ENCODE measurements at regions not wholly inside any gene's neighbourhood (a gene's known extent, or its start where the extent isn't known, plus 50 kb on each side); places are given as distances from the start of the nearest gene placed in this dataset.

DNA sequence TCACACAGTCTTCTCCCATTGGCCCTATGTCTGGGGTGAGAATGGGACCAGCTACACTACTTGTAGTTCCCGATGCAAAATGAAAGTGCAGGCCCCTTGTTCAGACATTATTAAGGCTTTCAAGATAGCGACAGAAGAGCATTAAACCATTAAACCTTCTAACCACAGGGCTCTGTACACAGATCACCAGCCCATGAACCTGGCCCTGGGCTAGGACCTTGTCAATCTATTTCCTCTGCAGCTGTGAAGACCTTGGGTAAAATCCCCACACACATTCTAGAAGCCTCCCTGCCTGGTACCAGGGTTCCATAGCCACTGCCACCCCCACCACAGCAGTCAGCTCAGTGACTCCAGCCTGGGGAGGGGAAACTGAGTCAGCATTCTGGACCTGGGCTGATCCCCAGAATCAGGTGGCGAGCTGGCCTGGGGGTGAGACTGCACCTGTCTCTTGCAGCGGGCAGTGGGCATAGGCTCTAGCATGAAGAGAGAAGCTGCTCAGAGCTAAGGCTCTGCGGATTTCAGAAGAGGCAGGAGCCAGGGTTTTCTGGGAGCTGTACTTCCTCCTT lies 119.7 kb upstream of the LHX1 start:
- Histone ChIP-seq H3K4me3 (no peak overlapping the region), H3K4me1 (ENCODE audit: insufficient read depth) (no peaks in the 10 kb centered on the region), H3K27ac (no peak overlapping the region), H3K9me3 (no peaks in the 10 kb centered on the region), H3K36me3 (no peaks in the 10 kb centered on the region), H3K27me3 (no peaks in the 10 kb centered on the region)
- TF ChIP-seq CTCF (IDR thresholded peaks at IDR 0.05) (no peak), EP300 (IDR thresholded peaks at IDR 0.05) (no peak), POLR2A (IDR thresholded peaks at IDR 0.05) (no peak)
- 66 to 79% (median 70%) methylated on average over 5 of the region's 5 CpGs for WGBS, 3 donors
- DNase-seq = no peak
- intact Hi-C loops (cut with DNase I) = loop anchor here in 1 of 4 donors (1.0 kb wide), 1 partner anchor 32 kb away; no protein-coding TSS in a partner anchor

- Histone ChIP-seq H3K4me1 (ENCODE audit: insufficient read depth) (no peaks in the 10 kb centered on the region), H3K27ac (no peak overlapping the region), H3K4me3 (no peak overlapping the region), H3K27me3 (no peaks in the 10 kb centered on the region), H3K9me3 (no peaks in the 10 kb centered on the region), H3K36me3 (no peaks in the 10 kb centered on the region)
- intact Hi-C loops (cut with DNase I) = loop anchor here in 1 of 4 donors (1.0 kb wide), 1 partner anchor 33 kb away; no protein-coding TSS in a partner anchor
- 25 to 29% (median 27%) methylated on average over 9 of the region's 9 CpGs for WGBS, 3 donors
- TF ChIP-seq CTCF (IDR thresholded peaks at IDR 0.05) = no peak
- TF ChIP-seq EP300 (IDR thresholded peaks at IDR 0.05) = no peak
- TF ChIP-seq POLR2A (IDR thresholded peaks at IDR 0.05) = no peak
- DNase-seq = no peak
Observed at GRCh38 chr17:36818134-36818825, 119.0 kb upstream of the LHX1 start.

DNA sequence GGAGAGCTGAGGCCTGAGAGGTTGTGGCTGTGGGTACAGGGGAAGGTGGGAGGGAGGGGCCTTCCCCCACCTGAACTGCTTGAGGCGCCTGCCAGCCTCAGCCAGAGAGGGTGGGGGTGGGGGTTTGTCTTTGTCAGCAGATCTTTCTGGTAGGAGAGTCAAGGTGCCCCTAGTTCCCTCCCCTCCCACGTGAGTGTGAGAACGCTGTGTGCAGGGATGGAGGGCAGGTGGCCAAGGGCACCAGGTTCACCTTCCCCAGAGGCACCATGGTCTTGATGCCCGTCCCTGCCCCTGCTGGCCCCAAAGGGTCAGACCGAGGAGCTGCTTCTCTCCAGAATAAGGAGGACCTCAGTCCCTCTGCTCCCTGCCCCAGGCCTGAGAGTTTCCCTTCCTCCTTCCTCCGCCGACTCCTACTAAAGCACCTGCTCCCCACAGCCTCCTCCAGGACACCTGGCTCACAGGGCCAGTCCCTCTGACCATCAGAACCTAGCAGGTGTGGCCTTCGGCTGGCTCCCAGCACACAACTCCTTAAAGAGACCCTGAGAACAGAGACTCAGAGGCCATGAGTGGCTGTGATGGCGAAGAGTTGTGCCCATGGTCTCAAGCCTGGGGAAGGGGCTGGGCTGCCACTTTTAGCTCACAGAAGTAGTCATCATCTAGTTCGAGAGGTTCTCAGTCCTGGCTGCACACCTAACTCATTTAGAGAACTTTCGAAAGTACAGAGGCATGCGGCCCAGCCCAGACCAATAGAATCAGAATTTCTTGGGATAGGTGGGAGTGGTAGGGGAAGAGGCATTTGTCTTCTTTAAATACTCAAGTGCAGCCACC lies 113.2 kb upstream of the LHX1 start:
- Histone ChIP-seq H3K4me1 (ENCODE audit: insufficient read depth) (no peaks in the 10 kb centered on the region), H3K9me3 (no peaks in the 10 kb centered on the region), H3K4me3 (no peak overlapping the region), H3K27me3 (no peaks in the 10 kb centered on the region), H3K27ac (no peak overlapping the region), H3K36me3 (no peaks in the 10 kb centered on the region)
- 48 to 52% (median 50%) methylated on average over 12 of the region's 12 CpGs for WGBS, 3 donors
- intact Hi-C loops (cut with DNase I) = no loop called here
- no peak for TF ChIP-seq POLR2A (IDR thresholded peaks at IDR 0.05)
- no peak for TF ChIP-seq EP300 (IDR thresholded peaks at IDR 0.05)
- no peak for TF ChIP-seq CTCF (IDR thresholded peaks at IDR 0.05)
- no peak for DNase-seq

- no peaks in the 10 kb centered on the region for H3K27me3 ChIP-seq
- no peaks in the 10 kb centered on the region for H3K9me3 ChIP-seq
- WGBS, 3 donors = 65 to 69% (median 68%) methylated on average over 5 of the region's 5 CpGs
- H3K4me3 ChIP-seq = no peak overlapping the region
- no peaks in the 10 kb centered on the region for H3K36me3 ChIP-seq
- no peak for DNase-seq
- no peaks in the 10 kb centered on the region for H3K4me1 ChIP-seq (ENCODE audit: insufficient read depth)
- no peak overlapping the region for H3K27ac ChIP-seq
- TF ChIP-seq POLR2A (IDR thresholded peaks at IDR 0.05) (no peak), CTCF (IDR thresholded peaks at IDR 0.05) (no peak), EP300 (IDR thresholded peaks at IDR 0.05) (no peak)
- intact Hi-C loops (cut with DNase I) = no loop called here
Observed at GRCh38 chr17:36824678-36825101, 112.6 kb upstream of the LHX1 start.
